HFF-Myc (cell line): ENCODE measurements at regions not wholly inside any gene's neighbourhood (a gene's known extent, or its start where the extent isn't known, plus 50 kb on each side); places are given as distances from the start of the nearest gene placed in this dataset.

Experiments
- DNase-seq: peaks from one replicate; pipeline ENCODE4 v3.0.0-alpha.2; 2011; ENCODE audit warnings: low read depth; ENCODE audit errors: extremely low read depth
- H3K4me3 ChIP-seq: replicated peaks from 2 replicates; pipeline ENCODE4 v1.5.1; 2011; ENCODE audit warnings: low read depth, mild to moderate bottlenecking, control low read depth, low read length
- CTCF ChIP-seq: IDR thresholded peaks from 2 replicates; pipeline ENCODE4 v1.5.1; 2012; ENCODE audit warnings: mild to moderate bottlenecking, low read depth, low read length, control low read depth; ENCODE audit errors: missing control alignments

- no peak for TF ChIP-seq CTCF
- DNase-seq, result no peak
- H3K4me3 ChIP-seq, result no peak overlapping the region
These were observed 66.7 kb upstream of the ZNF536 start for GRCh38 chr19:30305346-30306060.

- no peak for DNase-seq
- no peak for TF ChIP-seq CTCF
- H3K4me3 ChIP-seq, result no peak overlapping the region
These were observed 64.8 kb upstream of the ZNF536 start for GRCh38 chr19:30307191-30307974.

GRCh38 chr19:30309176-30309575 is 63.0 kb upstream of the ZNF536 start:
- no peak for DNase-seq
- H3K4me3 ChIP-seq, result no peak overlapping the region
- TF ChIP-seq CTCF, result no peak

GRCh38 chr19:30309905-30310601 is 62.1 kb upstream of the ZNF536 start:
- no peak for TF ChIP-seq CTCF
- H3K4me3 ChIP-seq, result no peak overlapping the region
- no peak for DNase-seq

- no peak for TF ChIP-seq CTCF
- no peak for DNase-seq
- no peak overlapping the region for H3K4me3 ChIP-seq
These were observed 61.5 kb upstream of the ZNF536 start for GRCh38 chr19:30310602-30311263.

GRCh38 chr19:30311911-30312310 is 60.3 kb upstream of the ZNF536 start:
- DNase-seq, result no peak
- no peak for TF ChIP-seq CTCF
- no peak overlapping the region for H3K4me3 ChIP-seq
